Superior temporal gyrus (tissue), 1 donor: ENCODE measurements at regions not wholly inside any gene's neighbourhood (a gene's known extent, or its start where the extent isn't known, plus 50 kb on each side); places are given as distances from the start of the nearest gene placed in this dataset.
"Not testable (repeated sequence)": the region's sequence is repeated elsewhere in the genome, so short reads cannot be mapped to it uniquely, and the experiment has no call there.

Experiments used
- DNase-seq: peaks from one replicate; pipeline ENCODE4 v3.0.0-alpha.2; 2016; ENCODE audit errors: extremely low spot score

DNA sequence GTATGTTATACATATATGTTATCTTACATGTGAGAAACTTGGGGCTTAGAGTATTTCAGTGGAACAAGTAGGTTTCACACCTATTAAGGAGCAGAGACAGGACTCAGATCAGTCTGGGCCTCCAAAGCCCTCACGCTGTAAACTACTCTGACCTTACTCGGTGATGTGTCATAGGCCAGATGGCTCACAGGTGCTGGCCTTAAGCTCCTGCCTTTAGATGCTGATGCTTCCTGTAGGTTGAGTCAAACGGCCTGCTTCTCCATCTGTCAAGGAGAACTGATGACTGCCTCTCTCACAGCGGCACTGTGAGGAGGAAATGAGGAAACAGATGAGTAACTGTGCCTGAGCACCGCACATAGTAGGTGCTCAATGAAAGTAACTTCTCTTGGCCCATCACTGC, 312.6 kb upstream of the COBL start:
- no peak for DNase-seq

DNA sequence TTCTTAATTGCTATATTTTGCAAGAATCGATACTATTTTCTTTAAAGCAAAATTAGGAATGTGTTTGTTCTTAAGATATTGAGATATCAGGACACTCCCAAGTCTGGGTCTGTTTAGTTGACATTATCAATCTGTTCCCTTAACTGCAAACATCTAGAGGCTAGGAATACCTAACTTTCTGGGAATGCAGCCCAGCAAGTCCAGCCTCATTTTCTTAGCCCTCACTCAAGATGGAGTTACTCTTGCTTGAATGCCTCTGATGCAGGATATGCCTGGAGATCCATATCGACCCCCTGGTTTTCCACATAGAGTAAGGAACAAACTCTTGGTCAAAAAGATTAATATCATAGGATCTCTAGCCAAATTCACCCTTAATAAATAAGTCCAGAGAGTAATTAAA, 305.3 kb upstream of the COBL start:
- no peak for DNase-seq

DNA sequence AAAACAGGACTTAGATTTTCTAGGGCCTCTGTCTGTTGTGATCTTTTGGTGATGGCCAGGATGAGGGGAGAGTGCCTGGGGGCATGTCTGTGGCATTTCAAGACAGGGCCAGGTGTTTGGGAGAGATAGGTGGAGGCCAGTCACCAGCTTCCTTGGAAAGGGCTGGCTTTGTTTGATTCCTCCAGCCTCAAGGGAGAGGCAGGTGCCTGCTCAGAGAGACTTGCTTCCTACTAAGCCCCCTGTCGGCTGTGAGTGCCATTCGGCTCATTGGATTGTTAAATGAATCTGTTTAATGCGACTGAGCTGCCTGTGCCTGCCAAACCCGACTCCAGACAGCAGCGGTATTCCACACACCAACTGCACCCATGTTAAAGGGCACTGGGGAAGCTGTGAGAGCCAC, 304.1 kb upstream of the COBL start:
- no peak for DNase-seq

DNA sequence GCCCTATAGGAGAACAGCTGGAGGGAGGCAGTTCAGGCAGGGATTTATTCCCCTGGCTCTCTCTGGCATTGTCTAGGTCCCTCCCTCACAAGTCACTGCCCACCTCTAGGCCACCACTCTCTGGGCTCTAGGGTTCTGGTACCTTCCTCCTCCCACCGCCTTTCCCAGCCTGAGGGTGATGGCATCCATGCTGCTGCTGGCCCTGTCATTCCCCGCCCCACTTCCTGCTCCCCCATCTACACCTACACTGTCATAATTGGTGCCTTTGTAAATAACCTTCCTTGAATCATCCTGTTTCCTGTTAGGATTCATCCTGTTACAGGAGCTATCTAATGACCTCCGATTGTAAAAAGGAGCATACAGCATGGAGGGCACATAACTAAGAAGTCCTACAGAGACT, 303.3 kb upstream of the COBL start:
- no peak for DNase-seq

DNA sequence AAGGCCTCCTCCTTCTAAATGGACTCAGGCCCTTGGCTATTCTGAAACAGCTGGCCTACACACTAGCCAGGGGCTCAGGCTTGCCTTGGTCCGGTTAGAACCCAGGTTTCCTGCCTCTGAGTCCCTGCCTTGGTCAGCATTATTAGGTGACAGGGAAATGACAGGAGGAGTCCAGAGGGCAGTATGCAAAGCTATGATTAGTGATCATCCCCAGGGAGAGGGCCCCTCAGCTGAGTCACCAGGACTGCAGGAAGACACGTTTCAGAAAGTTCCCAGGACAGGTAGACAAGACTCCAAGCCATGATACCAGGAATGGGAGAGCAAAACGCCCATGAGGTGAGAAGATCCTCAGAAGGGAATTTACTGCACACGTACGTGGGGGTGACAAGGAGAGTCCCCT, 301.1 kb upstream of the COBL start:
- DNase-seq: no peak

DNA sequence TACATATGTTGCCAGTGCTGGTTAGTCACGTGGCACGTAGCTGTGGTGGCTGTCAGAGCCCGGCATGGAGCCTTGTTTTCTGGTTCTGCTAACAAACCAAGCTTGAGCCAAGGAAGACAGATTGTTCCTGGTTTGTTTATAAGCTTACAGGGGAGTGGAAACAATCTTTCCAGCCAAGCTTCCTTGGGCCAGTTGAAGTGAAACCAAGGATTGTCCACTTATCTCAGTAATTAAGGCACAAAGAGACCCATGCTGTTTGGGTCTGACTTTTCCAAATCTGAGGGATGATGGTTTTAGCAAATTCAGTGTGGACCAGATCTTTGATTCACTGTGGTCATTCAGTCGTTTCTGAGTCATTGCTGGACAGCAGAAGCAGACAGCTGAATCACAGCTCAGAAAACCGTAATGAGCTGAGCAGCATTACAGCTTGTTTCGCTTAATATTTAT, 297.3 kb upstream of the COBL start:
- DNase-seq: peak; percentile 19

DNA sequence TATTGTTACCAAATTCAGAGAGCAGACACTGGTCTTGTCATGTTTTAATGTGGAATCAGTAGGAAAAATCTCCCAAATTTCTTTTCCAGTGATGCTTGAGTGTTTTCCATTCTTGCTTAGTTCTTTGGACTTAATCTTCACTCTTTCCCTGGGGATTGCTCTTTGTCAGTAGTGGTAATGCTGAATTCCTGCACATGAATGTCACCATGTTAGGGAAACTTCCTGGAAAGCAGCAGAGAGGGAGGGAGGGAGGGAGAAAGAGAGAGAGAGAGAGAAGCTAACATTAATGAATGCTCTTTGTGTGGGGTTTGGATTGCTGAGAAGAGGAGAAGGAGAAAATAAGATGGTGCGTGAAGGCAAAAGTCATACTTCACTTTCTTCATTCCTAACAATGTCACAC, 295.3 kb upstream of the COBL start:
- DNase-seq: no peak

DNA sequence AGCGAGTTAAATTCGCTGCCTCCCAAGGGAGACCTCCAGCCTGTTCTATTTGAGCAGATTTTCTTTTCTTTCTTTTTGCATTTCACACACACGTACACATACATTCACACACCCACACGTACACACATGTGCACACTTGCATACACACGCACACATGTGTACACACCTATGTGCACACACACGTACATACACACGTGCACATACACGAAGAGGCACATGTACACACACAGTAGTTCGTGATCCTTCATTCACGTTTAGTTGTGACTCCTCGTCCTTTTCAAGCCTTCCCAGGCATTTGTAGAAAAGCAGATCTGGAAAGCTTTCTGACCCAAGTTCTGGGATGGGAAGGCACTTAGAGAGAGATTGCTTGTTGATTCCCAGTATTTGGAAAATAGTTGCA, 290.8 kb upstream of the COBL start:
- no peak for DNase-seq

DNA sequence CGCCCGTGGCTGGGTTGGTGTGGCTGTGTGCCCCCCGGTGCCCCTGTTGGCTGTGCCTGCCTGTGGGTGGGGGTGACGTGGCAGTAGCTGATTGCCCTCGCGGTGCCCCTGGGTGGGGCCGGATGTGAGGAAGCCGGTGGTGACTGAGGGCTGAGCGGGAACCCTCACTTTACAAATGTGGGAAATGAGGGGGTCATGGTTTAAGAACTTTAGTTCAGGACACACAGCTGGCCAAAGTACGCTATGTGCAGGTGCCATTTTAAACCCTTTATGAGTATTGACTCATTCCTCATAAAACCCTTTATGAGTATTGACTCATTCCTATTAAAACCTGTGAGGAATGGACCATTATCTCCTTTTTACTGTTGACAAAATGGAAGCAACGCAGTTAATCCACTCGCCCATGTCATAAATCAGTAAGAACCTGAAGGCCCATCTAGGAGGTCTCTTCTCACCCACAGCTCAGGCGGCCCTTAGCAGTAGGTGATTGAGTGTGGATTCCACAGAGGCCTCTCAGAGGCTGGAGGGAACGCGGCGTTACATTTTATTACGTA, 290.1 kb upstream of the COBL start:
- DNase-seq: no peak

DNA sequence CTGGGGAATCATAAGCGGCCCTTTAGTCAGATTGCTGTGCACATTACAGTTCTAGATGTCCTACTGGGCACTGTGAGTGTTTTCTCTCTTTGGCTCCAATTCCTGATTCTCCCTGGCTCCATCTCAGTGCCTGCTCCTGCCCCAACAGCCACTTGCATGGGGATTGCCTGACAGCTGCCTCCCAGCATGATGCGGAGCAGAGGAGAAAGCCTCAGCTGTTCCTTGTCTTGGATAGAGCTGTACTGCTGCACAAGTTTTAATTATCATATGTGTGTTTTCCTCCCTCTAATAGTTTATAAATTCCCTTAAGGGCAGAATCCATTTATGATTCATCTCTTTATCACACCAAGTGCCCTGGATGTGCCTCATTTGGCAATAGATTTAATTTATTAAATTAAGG, 285.8 kb upstream of the COBL start:
- no peak for DNase-seq

DNA sequence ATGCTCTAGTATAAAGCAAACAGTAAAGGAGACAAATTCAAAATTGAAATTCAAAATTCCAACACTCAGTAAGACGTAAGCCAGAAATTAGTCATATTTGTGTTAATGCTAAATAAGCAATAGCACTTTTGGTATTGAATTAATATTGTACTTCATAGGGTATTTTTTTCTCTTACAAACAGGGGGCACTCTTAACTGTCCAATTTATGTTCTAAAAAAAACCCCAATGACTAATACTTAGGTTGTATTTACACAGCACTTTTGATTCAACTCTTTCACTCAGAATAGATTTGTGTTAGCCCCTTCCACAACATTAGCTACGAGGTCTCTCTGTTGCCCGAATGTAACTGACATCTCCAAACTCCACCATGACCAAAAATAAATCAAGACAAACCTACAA, 284.9 kb upstream of the COBL start:
- no peak for DNase-seq

DNA sequence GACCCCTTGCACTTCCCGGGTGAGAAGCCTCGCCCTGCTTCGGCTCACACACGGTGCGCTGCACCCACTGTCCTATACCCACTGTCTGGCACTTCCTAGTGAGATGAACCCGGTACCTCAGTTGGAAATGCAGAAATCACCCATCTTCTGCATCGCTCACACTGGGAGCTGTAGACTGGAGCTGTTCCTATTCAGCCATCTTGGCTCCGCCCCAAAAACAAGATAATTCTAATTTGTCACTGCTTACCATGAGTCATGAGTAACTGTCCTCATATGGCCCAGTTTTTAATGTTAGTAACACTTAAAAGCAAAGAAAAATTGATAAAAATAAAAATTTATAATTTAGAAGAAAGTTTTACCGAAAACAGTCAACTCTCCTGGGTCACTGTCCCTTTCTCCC, 283.3 kb upstream of the COBL start:
- DNase-seq: not testable (repeated sequence)

DNA sequence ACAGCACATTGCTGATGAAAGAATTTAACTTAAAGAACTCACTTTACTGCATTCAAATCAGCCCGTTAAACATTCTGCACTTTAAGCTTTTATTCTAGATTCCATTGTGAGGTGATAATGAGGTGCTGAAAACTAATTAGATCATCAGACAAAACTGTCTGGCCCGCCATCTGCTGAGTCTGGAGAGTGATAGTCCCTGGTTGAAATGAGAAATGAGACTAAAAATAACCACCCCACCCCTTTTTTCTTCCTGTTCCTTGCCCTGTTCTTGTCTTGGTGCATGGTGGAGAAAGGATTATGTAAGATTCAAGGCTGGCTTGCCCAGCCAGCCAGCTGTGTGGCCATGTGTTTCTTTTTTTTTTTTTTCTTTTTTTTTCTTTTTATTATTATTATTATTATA, 277.0 kb upstream of the COBL start:
- peak; percentile 46 for DNase-seq

DNA sequence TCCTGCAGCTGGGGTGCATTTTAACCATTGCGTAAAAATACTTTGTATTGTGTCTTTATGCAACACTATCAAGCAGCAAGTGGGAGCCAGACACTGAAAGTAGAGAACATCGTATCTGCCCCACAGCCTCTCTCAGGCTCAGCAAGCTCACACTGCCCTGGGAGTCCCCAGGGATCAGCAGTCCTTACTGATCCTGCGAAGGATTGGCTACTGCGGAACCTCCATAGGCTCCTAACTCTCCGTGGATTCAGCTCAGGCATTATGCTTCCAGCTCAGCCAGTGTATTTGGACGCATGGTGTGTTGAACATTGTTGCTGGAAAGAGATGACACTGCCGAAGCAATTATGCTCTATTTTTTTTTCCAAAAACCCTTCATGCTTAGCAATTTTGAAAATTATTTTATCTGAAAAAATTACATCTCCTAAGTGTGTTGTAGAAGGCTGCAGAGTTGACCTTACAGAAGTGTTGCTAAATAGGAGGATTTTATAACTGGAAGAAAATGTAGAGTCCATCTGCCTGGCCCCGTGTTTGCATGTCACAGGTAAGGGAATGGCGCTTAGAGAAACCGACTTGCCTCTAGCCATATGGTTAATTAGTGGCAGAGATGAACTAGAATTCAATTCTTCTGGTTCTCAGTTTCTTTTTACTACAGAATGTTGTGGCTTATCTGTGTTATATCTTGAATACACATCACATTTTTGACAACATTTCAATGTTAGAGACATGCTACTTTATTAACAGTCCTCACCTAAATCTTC, 276.4 kb upstream of the COBL start:
- peak; percentile 22 for DNase-seq

DNA sequence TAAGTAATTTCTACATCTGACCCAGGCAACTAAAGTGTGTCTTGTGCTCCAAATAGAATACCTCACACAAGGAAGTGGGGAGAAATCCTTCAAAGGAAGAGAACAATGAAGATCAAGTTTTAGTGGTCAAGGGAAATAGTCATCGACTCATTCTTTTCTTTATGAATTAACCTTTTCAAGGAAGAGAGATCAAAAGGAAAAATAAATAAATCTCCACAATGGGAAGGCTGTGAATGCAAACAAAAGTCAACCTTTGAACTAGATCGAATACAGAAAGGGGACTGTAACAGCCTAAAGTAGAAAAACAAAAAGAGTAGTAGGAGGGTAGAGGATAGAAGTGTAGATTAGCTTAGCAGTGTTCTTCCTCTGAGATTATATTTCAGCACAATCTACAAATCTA, 274.6 kb upstream of the COBL start:
- DNase-seq: no peak

DNA sequence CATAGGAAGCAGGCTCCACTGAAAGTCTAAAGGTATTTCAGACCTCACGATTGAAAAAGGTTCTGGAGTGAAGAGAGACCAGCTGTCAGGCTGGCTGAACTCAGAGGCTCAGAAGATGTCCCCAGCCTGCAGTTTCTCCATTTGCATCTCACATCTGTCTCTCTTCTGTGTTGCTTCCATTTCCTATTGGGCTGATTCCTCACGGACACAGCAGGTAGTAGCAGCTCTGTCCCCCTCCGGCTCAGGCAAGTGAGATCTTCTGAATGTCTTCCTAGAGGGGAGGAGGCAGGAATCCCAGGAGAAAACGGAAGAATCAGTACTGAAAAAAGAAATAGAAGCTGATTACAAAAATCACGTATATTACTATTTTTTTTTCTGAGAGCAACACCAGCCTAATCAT, 274.1 kb upstream of the COBL start:
- DNase-seq: no peak

DNA sequence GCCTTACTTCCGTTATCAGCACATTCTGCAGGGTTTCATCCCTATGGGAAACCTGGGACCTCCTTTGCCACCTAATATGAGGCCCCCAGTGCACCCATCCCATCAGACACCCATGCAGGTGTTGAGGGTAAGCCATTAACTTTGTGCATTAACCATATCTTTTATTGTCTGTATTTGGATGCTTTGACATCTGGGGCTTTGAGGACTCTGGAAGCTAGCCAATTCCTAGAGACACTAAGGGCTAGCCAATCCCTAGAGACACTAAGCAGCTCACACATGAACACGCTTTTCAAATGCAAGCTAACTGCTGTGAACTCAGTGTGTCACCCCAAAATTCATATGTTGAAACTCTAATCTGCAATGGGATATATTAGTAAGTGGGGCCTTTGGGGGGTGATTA, 272.5 kb upstream of the COBL start:
- DNase-seq: no peak

DNA sequence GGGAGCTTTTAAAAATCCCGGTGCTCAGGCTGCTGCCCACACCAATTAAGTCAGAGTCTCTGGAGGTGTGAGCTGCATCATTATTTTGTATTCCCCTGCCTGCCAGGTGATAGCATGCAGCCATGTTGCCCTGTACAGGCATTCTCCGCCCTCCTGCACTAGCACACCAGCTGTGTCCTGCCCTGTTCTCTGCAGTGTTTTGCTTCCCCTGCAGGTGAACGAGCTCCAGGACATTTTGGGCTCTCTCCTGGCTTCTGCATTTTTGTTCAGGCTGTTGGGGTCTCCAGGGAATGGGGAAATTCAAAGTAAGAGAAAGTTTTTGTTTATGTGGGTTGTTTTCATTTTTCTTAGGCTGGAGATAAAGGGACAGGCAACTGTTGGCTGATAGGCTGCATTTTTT, 271.0 kb upstream of the COBL start:
- DNase-seq: no peak

DNA sequence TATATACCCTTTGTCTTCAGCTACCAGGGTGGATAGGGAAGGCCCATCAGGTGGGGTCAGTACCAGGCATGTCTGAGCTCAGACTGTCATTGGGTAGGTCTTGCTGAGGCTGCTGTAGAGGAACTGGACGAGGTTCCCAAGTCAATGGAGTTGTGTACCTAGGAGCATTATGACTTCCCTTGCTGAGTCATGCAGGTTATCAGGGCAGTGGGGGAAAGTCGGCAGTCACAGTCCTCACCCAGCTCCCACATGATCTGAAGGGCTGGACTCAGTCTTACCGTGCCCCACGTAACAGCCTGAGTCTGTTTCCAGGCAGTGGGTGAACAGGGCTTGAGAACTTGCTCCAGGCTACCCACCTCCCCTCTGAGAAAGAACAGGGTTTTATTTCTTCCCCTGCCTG, 260.8 kb upstream of the COBL start:
- no peak for DNase-seq

DNA sequence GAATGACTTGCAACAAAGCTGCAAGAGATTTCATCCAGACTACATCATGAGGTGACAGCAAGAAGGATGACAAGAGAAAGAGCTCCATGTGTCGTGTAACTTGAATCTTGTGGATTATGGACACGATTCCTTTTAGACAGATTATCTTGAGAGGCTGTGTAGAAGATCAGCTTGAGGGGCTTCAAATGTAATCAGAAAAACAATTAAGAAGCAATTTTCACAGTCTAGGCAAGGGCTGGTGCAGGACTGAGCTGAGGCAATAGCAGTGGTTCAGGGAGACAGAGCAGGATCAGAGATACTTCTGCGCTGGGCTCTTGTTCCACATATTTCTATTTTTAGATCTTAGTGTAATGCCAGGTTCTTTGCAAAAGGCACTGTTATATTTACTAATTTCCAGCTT, 253.0 kb upstream of the COBL start:
- DNase-seq: no peak

DNA sequence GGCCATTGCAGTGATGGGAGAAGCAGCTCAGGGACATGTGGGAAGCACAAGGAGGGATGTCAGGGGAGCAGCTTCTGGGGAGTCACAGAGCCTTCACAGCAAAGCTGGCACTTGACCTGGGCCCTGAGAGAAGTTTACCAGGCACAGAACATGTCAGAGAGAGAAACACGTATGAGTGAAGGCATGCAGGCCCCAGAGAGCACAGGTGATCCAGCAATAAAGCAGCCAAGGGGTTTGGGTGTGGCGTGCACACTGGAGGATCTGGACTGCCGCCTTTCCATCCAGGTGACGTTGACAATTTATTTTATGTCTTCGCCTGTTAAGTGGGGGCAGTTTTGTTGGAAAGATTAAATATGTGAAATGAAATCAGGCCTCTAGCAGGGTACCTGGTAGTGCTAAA, 252.6 kb upstream of the COBL start:
- DNase-seq: no peak

DNA sequence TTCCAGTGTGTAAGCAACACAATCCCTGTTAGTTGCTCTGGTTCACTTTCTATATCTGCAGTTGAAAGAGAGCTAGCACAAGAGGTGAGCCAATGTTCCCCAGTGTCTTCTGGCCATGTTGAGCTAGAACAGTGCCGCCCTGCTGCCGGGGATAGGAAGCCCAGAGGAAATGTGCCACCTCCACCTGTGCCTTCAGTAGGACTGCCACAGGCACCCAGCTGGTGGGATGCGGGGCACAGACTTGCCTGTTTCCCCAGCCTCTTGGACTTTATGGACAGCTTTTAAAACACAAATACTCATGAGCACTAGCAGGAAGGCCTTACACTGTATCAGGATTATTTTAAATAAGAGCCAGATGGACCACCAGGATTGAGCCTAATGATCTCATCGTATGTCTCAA, 234.5 kb upstream of the COBL start:
- DNase-seq: no peak

DNA sequence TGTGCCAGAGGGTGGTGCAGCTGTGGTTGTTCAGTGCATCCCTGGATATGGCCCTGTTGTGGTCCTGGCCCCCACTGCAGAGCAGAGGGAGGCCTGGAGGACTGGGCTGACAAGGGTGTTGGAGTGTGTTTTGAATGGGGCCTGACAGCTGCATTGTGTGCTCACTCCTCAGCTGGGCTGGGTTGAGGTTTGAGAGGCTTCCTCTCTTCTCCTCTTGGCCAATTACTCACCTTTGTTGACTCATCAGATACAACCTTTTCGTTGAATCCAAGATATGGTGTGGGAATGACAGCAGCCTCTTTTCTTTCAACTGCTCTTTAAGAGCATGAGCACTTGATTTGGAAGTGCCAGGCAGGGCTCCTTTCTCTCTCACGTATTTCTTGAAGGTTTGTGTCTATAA, 228.5 kb upstream of the COBL start:
- no peak for DNase-seq
